HCT116 (cell line): ENCODE measurements at regions not wholly inside any gene's neighbourhood (a gene's known extent, or its start where the extent isn't known, plus 50 kb on each side); places are given as distances from the start of the nearest gene placed in this dataset.

ENCODE experiments used
- ATAC-seq: fragments of 200-7000 bp; cut with Tn5 transposase; 2 replicates; pipeline ENCODE4 v1.9.1; 2020; ENCODE audit warnings: mild to moderate bottlenecking, moderate library complexity
- BruUV-seq: library from RNA; stranded (reverse); fragments of 400-500 nt; replicated peaks from 2 replicates; lab custom pipeline; 2021; lab: Mats Ljungman, UMichigan
- CTCF ChIA-PET: fragments of 300-600 bp; sonication (Branson Sonifier 250); formaldehyde crosslinking; loops from one replicate; lab custom pipeline; 2021; ENCODE audit warnings: antibody characterized with exemption; lab: Charles Lee
- POLR2A ChIA-PET: fragments of 300-600, 350-600 bp; sonication (Branson Sonifier 250); formaldehyde crosslinking; loops from one replicate; lab custom pipeline; 2021; ENCODE audit warnings: antibody characterized with exemption; lab: Charles Lee
- RAD21 ChIA-PET, 2 experiments: fragments of 300-600 bp; sonication (Branson Sonifier 250); formaldehyde crosslinking; loops; one replicate each; lab custom pipeline; 2023; ENCODE audit warnings: low total read pairs in 2 of 2; ENCODE audit not compliant: uncharacterized antibody in 2 of 2, unreplicated experiment in 2 of 2, low non-redundant PET in 1 of 2; lab: Charles Lee
- DNase-seq: peaks from one replicate; pipeline ENCODE4 v3.0.0-alpha.2; 2010; ENCODE audit warnings: low read depth, low spot score
- H2AFZ ChIP-seq: fragments of 200-600 bp; shearing (Covaris generic), sonication (generic); 2 replicates; pipeline ENCODE4 v1.6.1; 2017; ENCODE audit warnings: low read depth, mixed run types, mixed read lengths, antibody characterized with exemption, low read length; ENCODE audit not compliant: poor library complexity, severe bottlenecking
- H3K27ac ChIP-seq: 2 replicates; pipeline ENCODE4 v1.5.1; 2012; ENCODE audit warnings: low read depth, low read length
- H3K27me3 ChIP-seq: fragments of 200-600 bp; sonication (generic); 2 replicates; pipeline ENCODE4 v1.6.1; 2016; ENCODE audit warnings: mixed run types, low read length, mixed read lengths; ENCODE audit not compliant: insufficient read depth
- H3K36me3 ChIP-seq, 2 experiments: fragments of 200-500 bp in 1 of 2; fragments of 200-600 bp in 1 of 2; sonication (Bioruptor generic) in 1 of 2; sonication (generic) in 1 of 2; 2 replicates each; pipeline versions ENCODE4 v1.5.1 to v1.6.1; 2014 to 2016; ENCODE audit warnings: low read length in 2 of 2, inconsistent platforms in 1 of 2, mixed read lengths in 1 of 2, mixed run types in 1 of 2; ENCODE audit not compliant: insufficient read depth in 2 of 2, control insufficient read depth in 1 of 2
- H3K4me1 ChIP-seq, 2 experiments: fragments of 200-600 bp in 1 of 2; sonication (generic) in 1 of 2; 2 replicates each; pipeline versions ENCODE4 v1.5.1 to v1.6.1; 2012 to 2017; ENCODE audit warnings: low read length in 2 of 2, inconsistent platforms in 1 of 2, mild to moderate bottlenecking in 1 of 2, mixed read lengths in 1 of 2, mixed run types in 1 of 2, moderate library complexity in 1 of 2; ENCODE audit not compliant: insufficient read depth in 2 of 2, control insufficient read depth in 1 of 2
- H3K4me2 ChIP-seq: fragments of 200-600 bp; sonication (generic); 2 replicates; pipeline ENCODE4 v1.6.1; 2017; ENCODE audit warnings: mixed run types, low read length, mixed read lengths
- H3K4me3 ChIP-seq, 2 experiments: fragments of 200-600 bp in 1 of 2; sonication (generic) in 1 of 2; replicated peaks in 1 of 2; 2 replicates each; pipeline ENCODE4 v1.5.1; 2011 to 2016; ENCODE audit warnings: low read length in 2 of 2, control low read depth in 1 of 2, low read depth in 1 of 2, mild to moderate bottlenecking in 1 of 2, mixed read lengths in 1 of 2, mixed run types in 1 of 2
- H3K79me2 ChIP-seq: fragments of 200-600 bp; sonication (generic); 2 replicates; pipeline ENCODE4 v1.6.1; 2017; ENCODE audit warnings: mild to moderate bottlenecking, mixed run types, low read length, moderate library complexity, mixed read lengths; ENCODE audit not compliant: insufficient read depth
- H3K9ac ChIP-seq: fragments of 200-600 bp; sonication (generic); 2 replicates; pipeline ENCODE4 v1.6.1; 2016; ENCODE audit warnings: low read length, mixed read lengths
- H3K9me2 ChIP-seq: fragments of 200-600 bp; sonication (generic), shearing (Covaris generic); 2 replicates; pipeline ENCODE4 v1.6.1; 2017; ENCODE audit warnings: mixed run types, mild to moderate bottlenecking, moderate library complexity; ENCODE audit not compliant: insufficient read depth
- H3K9me3 ChIP-seq, 2 experiments: fragments of 200-500 bp in 1 of 2; fragments of 200-600 bp in 1 of 2; sonication (Bioruptor generic) in 1 of 2; sonication (generic) in 1 of 2; 2 replicates each; pipeline ENCODE4 v1.6.1; 2014 to 2017; ENCODE audit warnings: low read length in 2 of 2, mixed read lengths in 2 of 2, inconsistent platforms in 1 of 2, low read depth in 1 of 2, mild to moderate bottlenecking in 1 of 2, mixed run types in 1 of 2, moderate library complexity in 1 of 2; ENCODE audit not compliant: control insufficient read depth in 1 of 2, insufficient read depth in 1 of 2
- H4K20me1 ChIP-seq: fragments of 200-600 bp; sonication (generic), shearing (Covaris generic); 2 replicates; pipeline ENCODE4 v1.6.1; 2017; ENCODE audit warnings: mixed run types, mild to moderate bottlenecking, moderate library complexity; ENCODE audit not compliant: insufficient read depth
- CBX3 ChIP-seq: IDR thresholded peaks from 2 replicates; pipeline ENCODE4 v1.6.1; 2012; ENCODE audit warnings: low read depth
- EZH2 ChIP-seq: fragments of 200-600 bp; sonication (generic); IDR thresholded peaks from 2 replicates; pipeline ENCODE4 v1.6.1; 2017; ENCODE audit warnings: antibody characterized with exemption, mixed run types
- EZH2phosphoT487 ChIP-seq: fragments of 200-600 bp; IDR thresholded peaks from 2 replicates; pipeline ENCODE4 v1.6.1; 2018; ENCODE audit warnings: antibody characterized with exemption, borderline replicate concordance
- FOSL1 ChIP-seq: IDR thresholded peaks from 2 replicates; pipeline ENCODE4 v1.6.1; 2012; ENCODE audit warnings: low read depth
- JUND ChIP-seq: IDR thresholded peaks from 2 replicates; pipeline ENCODE4 v1.6.1; 2012
- MAX ChIP-seq: IDR thresholded peaks from 2 replicates; pipeline ENCODE4 v1.6.1; 2012
- POLR2A ChIP-seq: IDR thresholded peaks from 2 replicates; pipeline ENCODE4 v1.7.0; 2011; ENCODE audit warnings: borderline replicate concordance; ENCODE audit not compliant: insufficient read depth, insufficient read length; ENCODE audit errors: extremely low read depth
- POLR2AphosphoS5 ChIP-seq: IDR thresholded peaks from 2 replicates; pipeline ENCODE4 v1.6.1; 2011; ENCODE audit warnings: mild to moderate bottlenecking, low read depth, low read length, moderate library complexity
- RAD21 ChIP-seq: IDR thresholded peaks from 2 replicates; pipeline ENCODE4 v1.6.1; 2012; ENCODE audit warnings: low read depth, mild to moderate bottlenecking
- REST ChIP-seq: IDR thresholded peaks from 2 replicates; pipeline ENCODE4 v1.6.1; 2012; ENCODE audit warnings: low read depth
- SRF ChIP-seq: IDR thresholded peaks from 2 replicates; pipeline ENCODE4 v1.6.1; 2012; ENCODE audit warnings: low read depth
- TCF7L2 ChIP-seq: IDR thresholded peaks from 2 replicates; pipeline ENCODE4 v1.7.0; 2011; ENCODE audit warnings: borderline replicate concordance, inconsistent platforms; ENCODE audit not compliant: insufficient read depth, insufficient read length; ENCODE audit errors: extremely low read depth
- YY1 ChIP-seq: IDR thresholded peaks from 2 replicates; pipeline ENCODE4 v1.6.1; 2011; ENCODE audit warnings: low read length, low read depth, moderate library complexity, mild to moderate bottlenecking; ENCODE audit not compliant: insufficient replicate concordance; ENCODE audit errors: extremely low read depth
- ZFX ChIP-seq: fragments of 450-650 bp; IDR thresholded peaks from 2 replicates; pipeline ENCODE4 v1.6.1; 2017
- ZNF274 ChIP-seq: fragments of 200-500 bp; sonication (Bioruptor generic); IDR thresholded peaks from 2 replicates; pipeline ENCODE4 v1.6.1; 2014; ENCODE audit warnings: mild to moderate bottlenecking, low read depth, low read length, inconsistent platforms
- intact Hi-C: fragments of 100-400 bp; cut with micrococcal nuclease; formaldehyde crosslinking; loops from 2 replicates; pipeline ENCODE4 v1.10.0; 2022

GRCh38 chr2:52831216-52831615 is 936.4 kb upstream of the CHAC2 start:
- Histone ChIP-seq H3K4me1 (no peaks in the 10 kb centered on the region), H3K27me3 (no peaks in the 10 kb centered on the region), H3K36me3 (no peaks in the 10 kb centered on the region), H3K9ac (no peak overlapping the region), H3K4me2 (no peak overlapping the region), H2AFZ (no peak overlapping the region), H3K4me3 (no peak overlapping the region), H4K20me1 (no peaks in the 10 kb centered on the region), H3K9me2 (no peaks in the 10 kb centered on the region), H3K79me2 (no peaks in the 10 kb centered on the region), H3K27ac (no peak overlapping the region), H3K9me3 (no peaks in the 10 kb centered on the region)
- no peak for ATAC-seq
- intact Hi-C loops: no loop called here
- no peak for TF ChIP-seq REST
- no peak for TF ChIP-seq FOSL1
- BruUV-seq: no TSS peak
- ChIA-PET POLR2A (no interaction called here), CTCF (no interaction called here), RAD21 (no interaction called here)
- no peak for DNase-seq

GRCh38 chr2:52828112-52828511 is 939.5 kb upstream of the CHAC2 start:
- POLR2A ChIA-PET: no interaction called here
- H3K4me3 ChIP-seq: no peak overlapping the region
- RAD21 ChIA-PET: no interaction called here
- no peak overlapping the region for H3K27ac ChIP-seq
- DNase-seq (no peak), ATAC-seq (no peak)
- no peak overlapping the region for H2AFZ ChIP-seq
- 0 out of 2 replicates have a peak, but pooled peaks cover 3% of the 10 kb centered on the region for H3K9me2 ChIP-seq
- BruUV-seq: no TSS peak
- no peak overlapping the region for H3K9ac ChIP-seq
- H4K20me1 ChIP-seq: no peaks in the 10 kb centered on the region
- H3K9me3 ChIP-seq: no peaks in the 10 kb centered on the region
- H3K27me3 ChIP-seq: no peaks in the 10 kb centered on the region
- TF ChIP-seq CBX3 (no peak), ZNF274 (no peak), MAX (no peak), POLR2A (no peak), ZFX (no peak), YY1 (no peak), TCF7L2 (no peak), POLR2AphosphoS5 (no peak), RAD21 (no peak), EZH2 (no peak), EZH2phosphoT487 (no peak), JUND (no peak), FOSL1 (no peak), SRF (no peak)
- H3K4me2 ChIP-seq: no peak overlapping the region
- no peaks in the 10 kb centered on the region for H3K4me1 ChIP-seq
- H3K79me2 ChIP-seq: no peaks in the 10 kb centered on the region
- CTCF ChIA-PET: no interaction called here
- intact Hi-C loops: no loop called here
- H3K36me3 ChIP-seq: no peaks in the 10 kb centered on the region
